ENCODE measurements at regions not wholly inside any gene's neighbourhood (a gene's known extent, or its start where the extent isn't known, plus 50 kb on each side); places are given as distances from the start of the nearest gene placed in this dataset.

DNA sequence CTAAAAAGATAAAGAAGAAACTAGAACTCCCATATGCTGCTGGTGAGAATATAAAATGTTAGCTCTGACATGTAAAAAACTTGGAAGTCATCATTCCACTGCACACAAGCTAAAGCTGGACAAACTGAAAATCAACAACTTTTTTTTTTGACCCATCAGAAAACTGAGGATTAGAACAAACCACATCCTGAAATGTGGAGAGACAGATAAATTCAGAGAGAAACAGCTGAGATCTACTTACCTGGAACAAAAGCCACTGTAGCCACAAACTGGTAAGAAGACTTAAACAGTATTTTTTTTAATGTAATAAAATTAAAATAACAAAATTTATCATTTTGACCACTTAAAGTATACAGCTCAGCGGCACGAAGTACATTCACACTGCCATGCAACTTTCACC, 408.5 kb upstream of the RGS17 start:
- DNase-seq (ENCODE audit: low read depth in 1 of 2, low spot score in 1 of 2), result no peak
- Histone ChIP-seq H3K9me3 (ENCODE audit: low read depth) (no peaks in the 10 kb centered on the region), H3K27me3 (no peaks in the 10 kb centered on the region), H3K4me3 (no peak overlapping the region), H3K4me1 (ENCODE audit: low read depth) (no peaks in the 10 kb centered on the region), H3K27ac (no peak overlapping the region), H3K36me3 (no peaks in the 10 kb centered on the region)
- TF ChIP-seq, protein P1, sequence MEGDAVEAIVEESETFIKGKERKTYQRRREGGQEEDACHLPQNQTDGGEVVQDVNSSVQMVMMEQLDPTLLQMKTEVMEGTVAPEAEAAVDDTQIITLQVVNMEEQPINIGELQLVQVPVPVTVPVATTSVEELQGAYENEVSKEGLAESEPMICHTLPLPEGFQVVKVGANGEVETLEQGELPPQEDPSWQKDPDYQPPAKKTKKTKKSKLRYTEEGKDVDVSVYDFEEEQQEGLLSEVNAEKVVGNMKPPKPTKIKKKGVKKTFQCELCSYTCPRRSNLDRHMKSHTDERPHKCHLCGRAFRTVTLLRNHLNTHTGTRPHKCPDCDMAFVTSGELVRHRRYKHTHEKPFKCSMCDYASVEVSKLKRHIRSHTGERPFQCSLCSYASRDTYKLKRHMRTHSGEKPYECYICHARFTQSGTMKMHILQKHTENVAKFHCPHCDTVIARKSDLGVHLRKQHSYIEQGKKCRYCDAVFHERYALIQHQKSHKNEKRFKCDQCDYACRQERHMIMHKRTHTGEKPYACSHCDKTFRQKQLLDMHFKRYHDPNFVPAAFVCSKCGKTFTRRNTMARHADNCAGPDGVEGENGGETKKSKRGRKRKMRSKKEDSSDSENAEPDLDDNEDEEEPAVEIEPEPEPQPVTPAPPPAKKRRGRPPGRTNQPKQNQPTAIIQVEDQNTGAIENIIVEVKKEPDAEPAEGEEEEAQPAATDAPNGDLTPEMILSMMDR (IDR thresholded peaks at IDR 0.05; ENCODE audit: low read depth, low read length), result no peak

- TF ChIP-seq, protein P1 (IDR thresholded peaks at IDR 0.05; ENCODE audit: low read depth, low read length), result no peak
Observed at GRCh38 chr6:153538491-153538890, 407.4 kb upstream of the RGS17 start.

GRCh38 chr6:153537422-153537821, 406.3 kb upstream of the RGS17 start:
- H3K36me3 ChIP-seq, result no peaks in the 10 kb centered on the region
- H3K27ac ChIP-seq, result no peak overlapping the region
- H3K4me3 ChIP-seq, result no peak overlapping the region
- no peak for DNase-seq (ENCODE audit: low read depth in 1 of 2, low spot score in 1 of 2)
- H3K9me3 ChIP-seq (ENCODE audit: low read depth), result no peaks in the 10 kb centered on the region
- no peaks in the 10 kb centered on the region for H3K27me3 ChIP-seq
- TF ChIP-seq, protein P1 (IDR thresholded peaks at IDR 0.05; ENCODE audit: low read depth, low read length), result no peak
- no peaks in the 10 kb centered on the region for H3K4me1 ChIP-seq (ENCODE audit: low read depth)

More at GRCh38 chr6:153538491-153538890, 407.4 kb upstream of the RGS17 start:
- Histone ChIP-seq H3K27me3 (no peaks in the 10 kb centered on the region), H3K4me1 (ENCODE audit: low read depth) (no peaks in the 10 kb centered on the region), H3K9me3 (ENCODE audit: low read depth) (no peaks in the 10 kb centered on the region), H3K36me3 (no peaks in the 10 kb centered on the region), H3K4me3 (no peak overlapping the region), H3K27ac (no peak overlapping the region)
- DNase-seq (ENCODE audit: low read depth in 1 of 2, low spot score in 1 of 2), result peak in 1 of 2 donors; percentile 9

- TF ChIP-seq, protein P1 (IDR thresholded peaks at IDR 0.05; ENCODE audit: low read depth, low read length), result no peak
- H3K27ac ChIP-seq, result no peak overlapping the region
- no peaks in the 10 kb centered on the region for H3K27me3 ChIP-seq
- H3K36me3 ChIP-seq, result no peaks in the 10 kb centered on the region
- no peak for DNase-seq (ENCODE audit: low read depth in 1 of 2, low spot score in 1 of 2)
- H3K4me3 ChIP-seq, result no peak overlapping the region
- no peaks in the 10 kb centered on the region for H3K4me1 ChIP-seq (ENCODE audit: low read depth)
- no peaks in the 10 kb centered on the region for H3K9me3 ChIP-seq (ENCODE audit: low read depth)
Observed at GRCh38 chr6:153526479-153526878, 395.4 kb upstream of the RGS17 start.

DNA sequence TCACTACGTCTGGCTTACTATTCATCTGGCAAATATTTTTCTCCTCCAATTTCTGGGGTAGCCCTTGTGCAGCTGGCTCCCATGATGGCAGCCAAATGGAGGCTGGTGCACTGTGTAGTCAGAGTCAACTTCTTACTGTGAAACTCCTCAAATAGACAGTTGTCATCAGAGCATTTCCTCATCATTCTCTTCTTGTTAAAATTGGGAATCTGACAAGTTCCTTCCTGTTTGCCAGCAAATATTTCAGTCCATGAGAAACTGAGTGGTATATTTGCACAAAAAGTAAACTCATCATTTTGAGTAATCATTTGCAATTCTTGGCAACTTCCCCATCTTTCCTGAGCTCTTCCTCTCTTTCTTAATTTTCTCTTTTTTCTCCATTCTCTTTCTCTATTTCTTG, 394.9 kb upstream of the RGS17 start:
- no peaks in the 10 kb centered on the region for H3K9me3 ChIP-seq (ENCODE audit: low read depth)
- TF ChIP-seq, protein P1 (IDR thresholded peaks at IDR 0.05; ENCODE audit: low read depth, low read length), result no peak

GRCh38 chr6:153523390-153523789, 392.3 kb upstream of the RGS17 start:
- Histone ChIP-seq H3K36me3 (no peaks in the 10 kb centered on the region), H3K9me3 (ENCODE audit: low read depth) (no peaks in the 10 kb centered on the region), H3K27me3 (no peaks in the 10 kb centered on the region), H3K4me1 (ENCODE audit: low read depth) (no peaks in the 10 kb centered on the region), H3K4me3 (no peak overlapping the region), H3K27ac (no peak overlapping the region)
- TF ChIP-seq, protein P1 (IDR thresholded peaks at IDR 0.05; ENCODE audit: low read depth, low read length), result no peak
- DNase-seq (ENCODE audit: low read depth in 1 of 2, low spot score in 1 of 2), result no peak

More for the DNA sequence above, 394.9 kb upstream of the RGS17 start:
- Histone ChIP-seq H3K4me1 (ENCODE audit: low read depth) (no peaks in the 10 kb centered on the region), H3K27ac (no peak overlapping the region), H3K4me3 (no peak overlapping the region), H3K36me3 (no peaks in the 10 kb centered on the region), H3K27me3 (no peaks in the 10 kb centered on the region)
- no peak for DNase-seq (ENCODE audit: low read depth in 1 of 2, low spot score in 1 of 2)
